DMS53 (cell line): ENCODE measurements at regions not wholly inside any gene's neighbourhood (a gene's known extent, or its start where the extent isn't known, plus 50 kb on each side); places are given as distances from the start of the nearest gene placed in this dataset.
A peak's percentile ranks its signal among the peaks of the same experiment; 100 is the strongest.
"Not testable (repeated sequence)": the region's sequence is repeated elsewhere in the genome, so short reads cannot be mapped to it uniquely, and the experiment has no call there.

ENCODE experiments used
- DNase-seq: peaks from one replicate; lab custom pipeline; 2025; lab: John Stamatoyannopoulos, UW

- DNase-seq, result not testable (repeated sequence)
Observed at GRCh38 chr18:14460364-14460763, 83.0 kb downstream of the POTEC start.

GRCh38 chr18:14459826-14460225 lies 83.6 kb downstream of the POTEC start:
- DNase-seq, result not testable (repeated sequence)

- not testable (repeated sequence) for DNase-seq
Observed at GRCh38 chr18:14458009-14458945, 85.1 kb downstream of the POTEC start.

- DNase-seq, result not testable (repeated sequence)
Observed at GRCh38 chr18:14450637-14451009, 92.8 kb downstream of the POTEC start.

- DNase-seq, result not testable (repeated sequence)
Observed at GRCh38 chr18:14449995-14450636, 93.3 kb downstream of the POTEC start.

DNA sequence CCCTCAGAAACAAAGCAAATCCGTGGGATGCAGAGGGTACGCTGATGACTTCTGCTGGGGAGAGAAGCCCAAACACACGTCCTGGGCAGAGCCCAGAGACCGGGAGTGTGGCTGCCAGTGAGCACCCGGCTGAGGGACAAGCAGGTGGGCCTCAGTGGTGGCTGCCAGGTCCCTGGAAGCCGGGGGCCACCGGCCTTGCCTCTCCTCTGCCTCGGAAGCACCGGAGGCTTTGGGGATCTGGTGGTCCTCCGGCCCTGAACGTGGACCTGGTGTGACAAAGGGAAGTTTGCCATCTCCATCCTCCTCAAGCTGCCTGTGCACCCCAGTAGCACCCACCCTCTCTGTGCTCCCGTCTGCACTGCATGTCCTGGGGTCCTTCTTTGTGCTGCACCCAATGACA lies 94.3 kb downstream of the POTEC start:
- DNase-seq, result not testable (repeated sequence)

GRCh38 chr18:14447715-14448114 lies 95.7 kb downstream of the POTEC start:
- not testable (repeated sequence) for DNase-seq

DNA sequence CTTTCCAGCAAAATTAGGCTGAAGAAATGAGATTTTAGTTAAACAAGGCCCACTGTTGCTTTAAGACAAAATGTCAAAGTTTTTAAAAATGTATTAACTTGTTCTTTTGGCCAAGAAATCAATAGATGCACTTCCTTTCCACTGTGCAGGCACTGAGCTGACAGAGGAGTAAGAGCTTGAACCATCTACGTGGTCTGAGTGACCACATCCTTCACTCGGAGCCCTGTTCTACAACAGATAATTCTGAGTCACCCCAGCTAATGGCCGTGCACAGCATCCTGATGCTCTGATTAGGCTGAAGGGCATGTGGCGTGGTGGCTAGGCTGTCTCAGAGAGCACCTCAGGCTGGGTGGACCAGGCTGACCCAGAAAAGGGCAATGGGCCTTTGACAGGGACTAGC lies 107.9 kb downstream of the POTEC start:
- DNase-seq, result not testable (repeated sequence)

- DNase-seq, result not testable (repeated sequence)
Observed at GRCh38 chr18:14432371-14432770, 111.0 kb downstream of the POTEC start.

DNA sequence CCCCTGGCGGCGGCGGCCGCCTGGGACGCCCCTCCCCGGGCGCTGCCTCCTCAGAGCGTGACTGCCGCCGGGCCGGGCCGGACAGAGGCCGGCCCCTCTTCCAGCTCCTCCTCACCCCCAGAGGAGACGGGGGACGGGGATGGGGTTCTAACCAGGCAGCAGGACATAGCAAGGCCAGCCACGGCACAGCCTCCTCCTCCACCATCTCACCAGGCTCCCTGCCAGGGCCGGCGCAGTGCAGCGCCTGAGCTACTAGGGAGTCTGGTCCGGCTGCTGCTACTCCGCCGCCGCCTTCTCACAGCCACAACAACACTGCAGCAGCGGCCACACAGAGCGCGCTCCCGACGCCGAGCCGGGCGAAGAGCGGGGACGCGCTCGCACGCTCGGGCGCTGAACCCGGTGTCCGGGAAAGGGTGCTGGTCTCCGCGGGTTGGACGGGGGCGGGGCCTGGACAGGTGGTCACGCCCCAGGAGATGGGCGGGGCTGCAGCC lies 112.3 kb downstream of the POTEC start:
- DNase-seq, result not testable (repeated sequence)

DNA sequence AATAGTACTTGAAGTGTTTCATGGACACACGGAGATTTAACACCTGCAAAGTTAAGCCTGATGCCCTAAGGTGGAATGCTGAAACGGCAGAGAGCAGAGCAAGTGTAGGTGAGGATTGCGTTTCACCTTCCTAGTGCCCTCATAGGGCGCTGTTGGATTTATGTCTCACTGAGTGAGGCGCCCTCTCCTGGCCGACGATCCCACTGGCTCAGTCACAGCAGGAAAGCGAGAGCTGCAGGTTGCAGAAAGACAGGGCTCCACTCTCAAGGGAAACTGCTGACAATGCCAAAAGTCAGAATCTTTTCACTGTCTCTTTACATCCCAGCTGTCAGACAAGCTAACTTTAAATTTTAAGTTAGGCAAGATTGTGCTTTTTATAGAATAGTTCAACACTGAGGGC lies 127.6 kb downstream of the POTEC start:
- DNase-seq, result peak; percentile 52

GRCh38 chr18:14415399-14415798 lies 128.0 kb downstream of the POTEC start:
- DNase-seq, result not testable (repeated sequence)

DNA sequence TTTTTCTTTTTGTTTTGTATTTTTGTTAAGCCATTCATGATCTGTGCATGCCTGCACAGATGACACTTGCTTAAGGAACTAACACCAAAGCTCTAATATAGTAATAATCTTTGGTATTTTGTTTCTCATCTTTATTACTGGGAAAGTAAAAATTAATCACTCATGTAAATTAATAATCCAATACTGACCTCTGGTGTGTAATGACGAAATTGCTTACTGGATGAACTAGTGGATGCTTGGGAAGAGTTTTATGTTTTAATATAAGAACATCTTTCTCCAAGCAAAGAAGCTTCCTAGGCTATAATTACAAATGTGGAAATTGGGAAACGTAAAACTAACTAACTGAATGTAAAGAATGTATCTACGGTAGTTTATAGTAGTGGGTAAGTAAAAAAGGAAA lies 147.9 kb downstream of the POTEC start:
- peak; percentile 11 for DNase-seq

DNA sequence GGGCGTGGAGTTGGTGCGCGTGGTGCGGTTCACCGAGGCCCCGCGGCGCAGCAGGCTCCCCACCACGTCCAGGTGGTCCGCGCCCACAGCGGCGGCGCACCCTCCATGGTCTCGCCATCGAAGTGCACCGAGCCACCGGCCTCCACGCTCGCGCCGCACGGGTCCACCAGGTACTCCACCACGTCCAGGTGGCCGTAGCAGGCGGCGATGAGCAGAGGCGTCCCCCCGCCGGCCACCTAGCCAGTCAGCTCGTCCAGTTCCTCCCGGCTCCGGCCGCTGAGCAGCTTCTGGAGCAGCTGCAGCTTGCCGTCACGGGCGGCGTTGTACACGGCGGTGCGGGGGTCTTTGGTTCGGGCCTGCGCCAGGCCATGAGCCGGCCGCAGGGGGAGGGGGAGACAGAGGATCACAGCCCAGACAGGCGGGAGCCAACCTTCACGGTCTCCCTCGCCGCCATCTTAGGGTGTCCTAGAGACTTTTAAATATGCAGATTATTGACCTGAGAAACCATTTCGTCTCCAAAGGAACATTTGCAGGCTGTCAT lies 149.8 kb downstream of the POTEC start:
- not testable (repeated sequence) for DNase-seq

DNA sequence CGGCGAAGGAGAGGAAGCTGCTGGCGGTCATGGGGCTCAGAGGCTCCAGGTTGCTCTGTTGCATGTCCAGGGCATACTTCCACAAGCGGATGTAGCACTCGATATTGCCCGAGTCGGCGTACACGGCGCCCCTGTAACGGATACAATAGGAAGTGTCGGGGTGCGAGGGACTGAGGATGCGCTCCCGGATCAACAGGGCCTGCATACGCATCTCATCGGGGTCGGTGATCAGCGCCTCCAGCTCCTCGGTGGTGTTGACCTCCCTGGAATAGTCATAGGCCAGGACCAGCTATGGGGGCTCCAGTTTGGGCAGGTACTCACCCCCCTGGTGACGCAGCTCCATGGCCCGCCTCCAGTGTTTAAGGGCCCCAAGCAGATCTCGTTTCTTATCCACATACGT lies 150.8 kb downstream of the POTEC start:
- DNase-seq, result not testable (repeated sequence)

DNA sequence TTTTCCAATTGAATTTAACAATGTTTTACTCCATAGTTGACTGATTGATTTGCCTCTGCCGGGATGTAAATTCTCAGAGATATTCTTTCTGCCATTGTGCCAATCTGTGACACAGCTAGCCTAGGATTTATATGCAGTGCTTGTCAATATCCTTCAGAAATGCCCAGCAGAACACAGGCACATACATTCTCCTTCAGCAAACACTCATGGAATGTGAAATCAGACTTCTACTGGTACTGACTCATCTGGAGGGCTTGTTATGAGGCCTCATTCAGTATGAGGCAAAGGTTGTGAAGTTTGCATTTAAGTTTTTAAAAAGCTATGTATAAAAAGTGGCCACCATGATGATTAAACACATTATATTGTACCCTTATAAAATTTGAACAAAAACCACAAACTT lies 158.4 kb downstream of the POTEC start:
- DNase-seq, result not testable (repeated sequence)

DNA sequence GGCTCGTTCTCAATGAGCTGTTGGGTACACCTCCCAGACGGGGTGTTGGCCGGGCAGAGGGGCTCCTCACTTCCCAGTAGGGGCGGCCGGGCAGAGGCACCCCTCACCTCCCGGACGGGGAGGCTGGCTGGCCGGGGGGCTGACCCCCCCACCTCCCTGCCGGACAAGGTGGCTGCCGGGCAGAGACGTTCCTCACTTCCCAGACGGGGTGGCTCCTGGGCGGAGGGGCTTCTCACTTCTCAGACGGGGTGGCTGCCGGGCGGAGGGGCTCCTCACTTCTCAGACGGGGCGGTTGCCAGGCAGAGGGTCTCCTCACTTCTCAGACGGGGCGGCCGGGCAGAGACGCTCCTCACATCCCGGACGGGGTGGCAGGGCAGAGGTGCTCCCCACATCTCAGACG lies 160.7 kb downstream of the POTEC start:
- DNase-seq, result not testable (repeated sequence)

GRCh38 chr18:14379489-14379888 lies 163.9 kb downstream of the POTEC start:
- DNase-seq, result not testable (repeated sequence)

- not testable (repeated sequence) for DNase-seq
Observed at GRCh38 chr18:14378376-14378775, 165.0 kb downstream of the POTEC start.

DNA sequence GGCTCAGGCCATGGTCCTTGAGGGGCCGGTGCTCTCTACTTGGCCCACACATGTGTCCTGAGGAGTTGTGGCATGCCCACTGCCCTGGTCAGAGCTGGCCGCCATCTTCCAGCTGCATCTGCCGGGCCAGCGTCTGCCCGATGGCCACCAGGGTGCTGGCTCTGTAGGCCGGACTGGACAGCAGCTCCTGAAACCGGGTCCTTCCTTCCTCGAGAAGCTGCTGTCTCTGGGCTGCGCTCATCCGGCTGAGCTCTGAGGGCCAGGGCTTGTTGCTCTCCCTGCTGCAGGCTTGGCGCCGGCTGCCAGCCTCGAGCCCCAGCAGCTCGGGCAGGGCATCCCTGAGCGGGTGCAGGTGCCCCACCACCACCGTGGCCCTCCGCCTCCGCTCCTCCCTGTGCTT lies 182.1 kb downstream of the POTEC start:
- not testable (repeated sequence) for DNase-seq

DNA sequence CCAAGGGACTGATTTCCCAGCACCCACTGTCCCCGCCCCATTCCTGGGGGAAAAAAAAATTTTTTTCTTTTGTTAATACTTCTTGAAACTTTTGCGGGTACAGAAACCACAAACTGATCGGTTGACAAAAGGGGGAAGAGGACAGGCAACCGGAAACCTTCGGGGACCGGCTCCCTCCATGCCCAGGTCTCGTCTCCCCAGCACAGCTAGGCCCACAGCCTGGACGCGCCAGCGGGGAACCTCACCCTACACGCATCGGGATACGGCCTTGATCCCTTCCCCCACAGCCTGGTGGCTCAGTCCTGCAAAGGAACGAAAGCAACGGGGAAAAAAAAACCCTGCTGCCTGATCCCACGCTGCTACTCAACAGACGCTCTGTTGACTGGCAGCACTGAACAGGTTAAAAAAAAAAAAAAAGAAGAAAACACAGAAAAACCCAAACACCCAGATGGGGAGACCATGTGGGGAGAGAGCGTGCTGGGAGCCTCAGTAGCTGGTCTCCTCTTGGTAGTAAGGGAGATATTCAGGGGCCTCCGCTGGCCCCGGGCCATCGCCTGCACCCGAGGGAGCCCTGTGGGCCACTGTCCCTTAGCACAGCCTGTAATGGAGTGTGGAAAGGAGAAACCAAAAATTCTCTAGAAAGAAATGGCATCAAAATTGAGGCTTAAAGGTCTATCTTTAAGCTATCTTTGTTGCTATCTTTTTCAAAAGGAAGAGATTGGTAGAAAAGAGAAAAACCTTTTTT lies 185.7 kb downstream of the POTEC start:
- DNase-seq, result not testable (repeated sequence)

DNA sequence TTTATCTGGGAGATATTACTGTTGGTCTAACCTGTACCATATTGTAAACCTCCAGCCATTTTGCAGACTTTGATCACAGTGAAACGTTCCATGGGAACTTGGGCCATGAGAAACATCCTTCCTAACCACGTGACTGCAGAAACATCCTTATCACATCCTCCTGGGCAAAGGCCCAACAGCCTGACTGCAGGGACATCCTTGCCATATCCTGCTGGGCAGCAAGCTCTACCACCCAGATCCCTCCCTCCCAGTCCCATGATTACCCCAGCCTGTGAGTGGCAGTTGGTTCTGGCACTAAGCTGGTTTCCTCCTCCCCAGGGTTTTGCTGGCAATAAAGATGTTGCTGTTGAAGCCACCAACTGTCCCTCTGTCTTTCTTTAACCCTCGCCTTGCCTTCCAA lies 201.2 kb downstream of the POTEC start:
- DNase-seq, result not testable (repeated sequence)
